ENCODE measurements at regions not wholly inside any gene's neighbourhood (a gene's known extent, or its start where the extent isn't known, plus 50 kb on each side); places are given as distances from the start of the nearest gene placed in this dataset.

DNA sequence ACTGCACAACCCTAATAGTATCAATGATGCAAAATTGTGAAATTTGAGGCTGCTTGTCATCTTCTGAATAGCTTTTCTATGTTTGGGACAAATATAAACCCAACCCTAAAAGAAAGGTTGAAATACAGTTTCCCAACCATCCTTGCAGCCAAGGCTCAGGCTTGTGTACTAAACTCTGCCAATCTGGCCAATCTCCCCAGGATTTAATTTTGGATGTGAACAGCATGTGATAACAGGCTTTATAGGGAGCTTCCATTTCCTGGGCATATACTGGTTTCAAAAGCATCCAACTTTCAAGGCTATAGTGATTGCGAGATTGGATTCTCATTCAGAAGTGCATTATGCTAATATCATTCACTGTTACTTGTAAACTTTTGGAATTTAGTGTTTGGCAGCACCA is 55.7 kb upstream of the MUCL1 start:
- no peak for TF ChIP-seq CTCF (IDR thresholded peaks at IDR 0.05; ENCODE audit: insufficient read depth, low read depth, low read length)
- TF ChIP-seq EZH2 (IDR thresholded peaks at IDR 0.05; ENCODE audit: insufficient read depth, low read length), result no peak
